Suprapubic skin (tissue), 4 donors: ENCODE measurements at regions not wholly inside any gene's neighbourhood (a gene's known extent, or its start where the extent isn't known, plus 50 kb on each side); places are given as distances from the start of the nearest gene placed in this dataset.

Source experiments
- CTCF ChIP-seq, 2 donors: fragments of 200-600 bp in 1 of 2; fragments of 450-650 bp in 1 of 2; sonication (generic) in 1 of 2; IDR thresholded peaks; one replicate each; pipeline ENCODE4 v1.5.1; 2016 to 2019; ENCODE audit warnings: antibody characterized with exemption in 2 of 2, mild to moderate bottlenecking in 1 of 2, moderate library complexity in 1 of 2
- POLR2A ChIP-seq, 2 donors: fragments of 450-650 bp; IDR thresholded peaks; one replicate each; pipeline ENCODE4 v1.6.1; 2017; ENCODE audit warnings: antibody characterized with exemption in 2 of 2, mild to moderate bottlenecking in 2 of 2, moderate library complexity in 2 of 2
- POLR2AphosphoS5 ChIP-seq, 3 donors: sonication (generic); formaldehyde crosslinking; IDR thresholded peaks; one replicate each; pipeline ENCODE4 v1.6.1; 2017; ENCODE audit warnings: antibody characterized with exemption in 3 of 3

- TF ChIP-seq POLR2A (IDR thresholded peaks at IDR 0.05), result no peak
- no peak for TF ChIP-seq CTCF (IDR thresholded peaks at IDR 0.05)
- TF ChIP-seq POLR2AphosphoS5 (IDR thresholded peaks at IDR 0.05), result no peak
Observed at GRCh38 chr21:18129526-18129925, 115.1 kb upstream of the CHODL start.
